ENCODE measurements at regions not wholly inside any gene's neighbourhood (a gene's known extent, or its start where the extent isn't known, plus 50 kb on each side); places are given as distances from the start of the nearest gene placed in this dataset.
A peak's percentile ranks its signal among the peaks of the same experiment; 100 is the strongest.

DNA sequence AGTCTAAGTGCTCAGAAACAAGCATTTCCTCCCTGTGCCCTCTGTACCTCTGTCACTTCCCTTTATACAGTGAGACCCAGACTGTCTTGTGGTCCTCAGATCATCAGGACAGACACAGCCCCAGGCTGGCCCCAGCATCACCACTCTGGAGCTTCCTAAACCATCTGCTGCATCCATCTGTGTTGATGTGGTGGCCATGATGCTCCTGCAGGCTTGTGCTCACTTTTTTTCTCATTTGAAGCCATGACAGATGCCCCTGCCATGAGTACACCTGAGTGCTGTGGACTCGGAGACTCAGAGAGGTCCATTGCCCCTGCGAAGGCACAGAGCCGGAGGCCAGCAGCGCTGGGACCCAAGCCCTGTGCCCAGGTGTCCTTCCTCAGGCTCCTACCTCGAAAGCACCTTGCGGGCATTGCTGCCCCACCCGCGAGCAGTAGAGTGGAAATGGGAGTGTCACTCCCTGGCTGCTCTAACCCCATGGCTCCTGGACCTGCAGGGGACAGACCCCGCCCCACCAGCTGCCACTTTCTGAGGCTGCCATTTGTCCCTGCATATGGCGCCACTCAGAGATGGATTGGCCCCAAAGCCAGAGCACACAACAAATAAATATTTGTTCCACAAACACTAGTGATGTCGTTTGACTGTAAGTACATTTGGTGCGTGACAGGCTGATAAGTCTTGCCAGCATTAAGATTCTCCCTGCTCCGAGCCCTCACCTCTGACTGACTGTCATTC, 593.5 kb downstream of the TBC1D22A start:
- peak in 1 of 7 donors; percentile 30 for DNase-seq
- no peaks in the 10 kb centered on the region for H3K4me1 ChIP-seq (replicated peaks in 1 of 2)
- 77 to 88% (median 84%) methylated on average over 8 to 13 of the region's 13 CpGs for WGBS, 4 donors

DNA sequence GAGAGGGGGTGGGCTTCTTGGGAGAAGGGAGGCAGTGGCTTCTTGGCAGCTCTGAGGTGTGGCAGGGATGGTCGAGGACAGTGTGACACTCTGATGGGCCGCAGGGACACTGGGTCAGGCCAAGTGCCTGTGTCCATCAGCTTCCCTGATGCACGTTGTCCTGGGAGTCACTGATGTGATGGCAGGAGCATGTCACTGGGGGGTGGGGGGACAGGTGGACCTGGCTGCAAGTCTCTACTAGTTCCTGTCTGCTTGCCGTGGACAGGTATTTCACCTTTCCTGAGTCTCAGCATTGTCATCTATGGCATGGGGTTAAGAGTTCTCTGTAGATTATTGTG, 592.9 kb downstream of the TBC1D22A start:
- Histone ChIP-seq H3K4me3 (no peak overlapping the region), H3K4me1 (replicated peaks in 1 of 2) (no peaks in the 10 kb centered on the region), H3K27me3 (peaks cover 5% of the 10 kb centered on the region), H3K9me3 (replicated peaks in 1 of 3) (no peaks in the 10 kb centered on the region), H3K27ac (no peak overlapping the region), H3K36me3 (replicated peaks in 1 of 2) (no peaks in the 10 kb centered on the region)
- 68 to 75% (median 72%) methylated on average over 2 to 4 of the region's 4 CpGs for WGBS, 4 donors
- peak in 1 of 7 donors; percentile 23 for DNase-seq
- TF ChIP-seq CTCF (IDR thresholded peaks at IDR 0.05) (no peak), POLR2A (IDR thresholded peaks at IDR 0.05) (no peak)
- intact Hi-C loops (cut with DNase I), result no loop called here

More for the DNA sequence above, 593.5 kb downstream of the TBC1D22A start:
- no peak overlapping the region for H3K4me3 ChIP-seq
- no peaks in the 10 kb centered on the region for H3K36me3 ChIP-seq (replicated peaks in 1 of 2)
- intact Hi-C loops (cut with DNase I), result no loop called here
- H3K27me3 ChIP-seq, result peaks cover 5% of the 10 kb centered on the region
- H3K9me3 ChIP-seq (replicated peaks in 1 of 3), result no peaks in the 10 kb centered on the region
- TF ChIP-seq POLR2A (IDR thresholded peaks at IDR 0.05) (no peak), CTCF (IDR thresholded peaks at IDR 0.05) (no peak)
- H3K27ac ChIP-seq, result no peak overlapping the region

- Histone ChIP-seq H3K9me3 (replicated peaks in 1 of 3) (no peaks in the 10 kb centered on the region), H3K27me3 (peaks cover 5% of the 10 kb centered on the region), H3K36me3 (replicated peaks in 1 of 2) (no peaks in the 10 kb centered on the region), H3K4me1 (replicated peaks in 1 of 2) (no peaks in the 10 kb centered on the region), H3K27ac (no peak overlapping the region), H3K4me3 (no peak overlapping the region)
- 70 to 82% (median 77%) methylated on average over 12 to 16 of the region's 16 CpGs for WGBS, 4 donors
- DNase-seq, result peak in 1 of 7 donors; percentile 25
- TF ChIP-seq CTCF (IDR thresholded peaks at IDR 0.05) (no peak), POLR2A (IDR thresholded peaks at IDR 0.05) (no peak)
- intact Hi-C loops (cut with DNase I), result no loop called here
Observed at GRCh38 chr22:47354668-47355387, 592.4 kb downstream of the TBC1D22A start.

DNA sequence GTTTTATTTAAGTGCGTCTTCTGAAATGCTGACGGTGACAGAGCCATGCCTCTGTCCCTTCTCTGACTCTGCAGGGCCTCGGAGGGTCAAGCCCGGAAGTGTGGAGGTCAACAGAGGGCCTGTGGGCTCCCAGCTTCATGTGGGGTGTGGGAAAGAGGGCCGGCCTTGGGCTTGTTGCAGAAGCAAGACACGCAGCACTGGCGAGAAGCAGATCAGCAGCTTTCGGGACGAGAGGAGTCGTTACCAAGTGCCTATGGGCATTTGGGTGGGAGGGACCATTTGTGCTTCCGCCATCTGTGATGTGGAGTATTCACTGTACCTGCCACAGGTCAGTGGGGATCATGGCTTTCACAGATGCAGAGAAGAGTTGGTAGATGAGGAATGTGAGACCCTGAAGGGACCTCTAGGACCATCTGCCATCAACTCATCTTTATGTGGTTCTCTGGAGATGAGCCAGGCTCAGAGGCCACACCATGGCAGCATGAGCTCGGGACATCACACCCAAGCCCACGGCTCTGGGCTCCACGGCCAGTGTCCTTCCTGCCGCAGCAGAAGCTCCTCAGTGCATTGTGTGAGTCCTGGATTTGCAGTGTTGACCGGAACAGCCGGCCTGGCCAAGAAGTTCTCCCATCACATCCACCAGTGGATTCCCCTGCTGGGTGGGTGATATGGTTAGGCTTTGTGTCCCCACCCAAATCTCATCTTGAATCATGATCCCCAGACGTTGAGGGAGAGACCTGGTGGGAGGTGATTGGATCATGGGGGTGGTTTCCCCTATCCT, 590.7 kb downstream of the TBC1D22A start:
- intact Hi-C loops (cut with DNase I), result no loop called here
- 69 to 79% (median 76%) methylated on average over 12 to 18 of the region's 18 CpGs for WGBS, 4 donors
- Histone ChIP-seq H3K27ac (no peak overlapping the region), H3K9me3 (replicated peaks in 1 of 3) (no peaks in the 10 kb centered on the region), H3K27me3 (peaks cover 5% of the 10 kb centered on the region), H3K4me1 (replicated peaks in 1 of 2) (no peaks in the 10 kb centered on the region), H3K4me3 (no peak overlapping the region), H3K36me3 (replicated peaks in 1 of 2) (no peaks in the 10 kb centered on the region)
- TF ChIP-seq POLR2A (IDR thresholded peaks at IDR 0.05), result no peak
- TF ChIP-seq CTCF (IDR thresholded peaks at IDR 0.05), result no peak
- DNase-seq, result peak in 1 of 7 donors; percentile 11

Measured in adrenal gland (tissue), 9 donors.